DMS114 treated with DMSO at 0.1 percent for 48 hours (cell line): ENCODE measurements at regions not wholly inside any gene's neighbourhood (a gene's known extent, or its start where the extent isn't known, plus 50 kb on each side); places are given as distances from the start of the nearest gene placed in this dataset.

Experiments used
- DNase-seq: peaks from one replicate; lab custom pipeline; 2025; ENCODE audit not compliant: unreplicated experiment; lab: John Stamatoyannopoulos, UW

GRCh38 chr3:156620901-156621300 lies 53.5 kb upstream of the TIPARP start:
- no peak for DNase-seq

GRCh38 chr3:156620260-156620659 lies 54.1 kb upstream of the TIPARP start:
- DNase-seq, result no peak

- no peak for DNase-seq
Measured at GRCh38 chr3:156619376-156619775, 55.0 kb upstream of the TIPARP start.

- no peak for DNase-seq
Measured at GRCh38 chr3:156617781-156618180, 56.6 kb upstream of the TIPARP start.

- no peak for DNase-seq
Measured at GRCh38 chr3:156617145-156617544, 57.2 kb upstream of the TIPARP start.

GRCh38 chr3:156615592-156616173 lies 58.7 kb upstream of the TIPARP start:
- DNase-seq, result no peak

- no peak for DNase-seq
Measured at GRCh38 chr3:156614642-156615511, 59.5 kb upstream of the TIPARP start.

- no peak for DNase-seq
Measured at GRCh38 chr3:156612903-156613302, 58.0 kb upstream of the SSR3 start.

- DNase-seq, result no peak
Measured at GRCh38 chr3:156611870-156612494, 57.1 kb upstream of the SSR3 start.

GRCh38 chr3:156610154-156610553 lies 55.2 kb upstream of the SSR3 start:
- no peak for DNase-seq

GRCh38 chr3:156609546-156609945 lies 54.6 kb upstream of the SSR3 start:
- DNase-seq, result no peak

- no peak for DNase-seq
Measured at GRCh38 chr3:156608601-156609514, 53.9 kb upstream of the SSR3 start.

- DNase-seq, result peak; percentile 3
Measured at GRCh38 chr3:156606729-156607128, 51.8 kb upstream of the SSR3 start.

- DNase-seq, result peak; percentile 3
Measured at GRCh38 chr3:156605686-156606605, 51.0 kb upstream of the SSR3 start.

GRCh38 chr3:156604642-156605144 lies 49.8 kb upstream of the SSR3 start:
- DNase-seq, result no peak
